HepG2 (cell line): ENCODE measurements at regions not wholly inside any gene's neighbourhood (a gene's known extent, or its start where the extent isn't known, plus 50 kb on each side); places are given as distances from the start of the nearest gene placed in this dataset.

Source experiments
- ATAC-seq: fragments of 200-7000 bp; cut with Tn5 transposase; 3 replicates; pipeline ENCODE4 v1.9.1; 2020; ENCODE audit warnings: mild to moderate bottlenecking, moderate library complexity
- BruUV-seq: library from RNA; stranded (reverse); fragments of 400-500 nt; replicated peaks from 2 replicates; lab custom pipeline; 2021; lab: Mats Ljungman, UMichigan
- CTCF ChIA-PET: fragments of 300-600 bp; formaldehyde crosslinking; extraction: SDS; loops from one replicate; lab custom pipeline; 2021; ENCODE audit warnings: low total read pairs, inconsistent platforms, low intra/inter-chr PET ratio; lab: Yijun Ruan, JAX
- POLR2A ChIA-PET: fragments of 350-600 bp; sonication (Branson Sonifier 250); formaldehyde crosslinking; loops from one replicate; lab custom pipeline; 2020; ENCODE audit warnings: antibody characterized with exemption, inconsistent platforms; lab: Yijun Ruan, JAX
- DNase-seq: peaks from one replicate; pipeline ENCODE4 v3.0.0-alpha.2; 2015; ENCODE audit warnings: low spot score
- FAIRE-seq: peaks from 3 replicates; lab custom pipeline; 2011; peaks lifted over from hg19 to GRCh38; lab: Jason Lieb, UNC
- H2AFZ ChIP-seq: one replicate; pipeline ENCODE4 v1.6.1; 2011; ENCODE audit warnings: low read length, inconsistent platforms
- H3K27ac ChIP-seq: fragments of 300-600 bp; 3 replicates; pipeline ENCODE4 v1.8.0; 2011; ENCODE audit warnings: mixed run types, mild to moderate bottlenecking, mixed read lengths, low read length, inconsistent platforms; ENCODE audit not compliant: insufficient read depth; ENCODE audit errors: extremely low read length
- H3K27me3 ChIP-seq, 2 experiments: fragments of 200-600 bp in 1 of 2; 2 replicates in 1 of 2; 3 replicates in 1 of 2; pipeline versions ENCODE4 v1.6.0 to v1.8.0; 2011; ENCODE audit warnings: low read length in 2 of 2, mild to moderate bottlenecking in 2 of 2, moderate library complexity in 2 of 2, inconsistent platforms in 1 of 2; ENCODE audit not compliant: insufficient read depth in 2 of 2, control insufficient read depth in 1 of 2
- H3K36me3 ChIP-seq, 2 experiments: fragments of 200-600 bp in 1 of 2; replicated peaks in 1 of 2; 2 replicates in 1 of 2; 3 replicates in 1 of 2; pipeline versions ENCODE4 v1.5.1 to v1.8.0; 2011; ENCODE audit warnings: low read length in 2 of 2, inconsistent platforms in 1 of 2; ENCODE audit not compliant: insufficient read depth in 2 of 2, control insufficient read depth in 1 of 2
- H3K4me1 ChIP-seq: 2 replicates; pipeline ENCODE4 v1.5.1; 2012; ENCODE audit warnings: low read length, inconsistent platforms; ENCODE audit not compliant: insufficient read depth
- H3K4me2 ChIP-seq: 2 replicates; pipeline ENCODE4 v1.6.0; 2011; ENCODE audit warnings: low read depth, low read length, inconsistent platforms
- H3K4me3 ChIP-seq, 3 experiments: fragments of 200-600 bp in 1 of 3; sonication (generic), shearing (Covaris generic) in 1 of 3; replicated peaks in 1 of 3; 2 replicates each; pipeline ENCODE4 v1.5.1; 2011 to 2016; ENCODE audit warnings: low read length in 3 of 3, inconsistent platforms in 2 of 3, low read depth in 2 of 3, mild to moderate bottlenecking in 2 of 3, control low read depth in 1 of 3, mixed read lengths in 1 of 3; ENCODE audit not compliant: insufficient read depth in 1 of 3
- H3K79me2 ChIP-seq: one replicate; pipeline ENCODE4 v1.6.1; 2011; ENCODE audit warnings: low read length, inconsistent platforms; ENCODE audit not compliant: insufficient read depth
- H3K9ac ChIP-seq: 2 replicates; pipeline ENCODE4 v1.6.0; 2011; ENCODE audit warnings: mild to moderate bottlenecking, low read depth, low read length, inconsistent platforms; ENCODE audit not compliant: insufficient read depth
- H3K9me3 ChIP-seq: 2 replicates; pipeline ENCODE4 v1.5.1; 2012; ENCODE audit warnings: mild to moderate bottlenecking, low read length
- H4K20me1 ChIP-seq: 2 replicates; pipeline ENCODE4 v1.6.0; 2011; ENCODE audit warnings: inconsistent platforms, mild to moderate bottlenecking, low read length, moderate library complexity; ENCODE audit not compliant: insufficient read depth
- BCL6 ChIP-seq: IDR thresholded peaks from 2 replicates; pipeline ENCODE4 v1.6.1; 2016; ENCODE audit warnings: missing genetic modification reagents, missing compliant biosample characterization
- HNRNPL ChIP-seq: fragments of 200-400 bp; formaldehyde crosslinking; IDR thresholded peaks from 2 replicates; pipeline ENCODE4 v1.6.1; 2017; ENCODE audit warnings: mild to moderate bottlenecking, low read depth, low read length
- JUND ChIP-seq: sonication (generic); formaldehyde crosslinking; IDR thresholded peaks from 2 replicates; pipeline ENCODE4 v1.8.0; 2022; ENCODE audit warnings: mild to moderate bottlenecking, missing genetic modification reagents
- STAG1 ChIP-seq: sonication (generic); formaldehyde crosslinking; IDR thresholded peaks from 2 replicates; pipeline ENCODE4 v1.4.0; 2020; ENCODE audit warnings: missing genetic modification reagents
- ZNF768 ChIP-seq: sonication (generic); formaldehyde crosslinking; IDR thresholded peaks from 2 replicates; pipeline ENCODE4 v1.4.0; 2020; ENCODE audit warnings: missing genetic modification reagents
- WGBS: methylation state at CpG from one replicate; pipeline ENCODE4 v1.1.6; 2017; ENCODE audit warnings: low lambda C conversion rate; 5-methylcytosine and 5-hydroxymethylcytosine counted together
- in situ Hi-C: cut with HindIII; loops from 2 replicates; pipeline ENCODE4 v1.10.0; 2017; ENCODE audit warnings: low pct_unique_long_range_greater_than_20kb; ENCODE audit not compliant: extremely low pct_ligation_motif_present
- intact Hi-C: fragments of 100-400 bp; cut with micrococcal nuclease; formaldehyde crosslinking; loops from one replicate; pipeline ENCODE4 v1.10.0; 2022; ENCODE audit not compliant: unreplicated experiment

DNA sequence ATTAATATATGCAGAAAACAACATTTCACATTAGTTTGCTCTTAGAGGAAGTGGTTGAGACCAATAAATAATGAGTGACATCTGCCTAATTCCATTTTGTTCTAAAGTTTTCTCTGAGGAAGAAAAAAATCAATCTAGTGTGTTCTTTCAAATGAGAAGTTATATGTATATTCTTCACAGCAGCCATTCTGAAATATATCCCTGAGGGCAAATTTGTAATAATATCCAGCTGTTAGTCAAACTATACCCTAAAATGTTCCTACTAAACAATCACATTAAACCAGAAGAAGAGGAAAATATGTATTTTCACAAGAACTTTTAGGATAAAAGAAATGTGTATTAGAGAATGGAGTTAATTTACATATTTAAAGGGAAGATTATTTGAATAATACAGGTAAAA lies 375.1 kb upstream of the CDH19 start:
- no peak overlapping the region for H3K4me2 ChIP-seq
- in situ Hi-C loops (no loop called here), intact Hi-C loops (no loop called here)
- H3K4me1 ChIP-seq, result no peaks in the 10 kb centered on the region
- no peak overlapping the region for H3K27ac ChIP-seq
- ATAC-seq, result no peak
- no peaks in the 10 kb centered on the region for H3K27me3 ChIP-seq
- no peak for DNase-seq
- no peaks in the 10 kb centered on the region for H3K79me2 ChIP-seq
- no peaks in the 10 kb centered on the region for H3K9me3 ChIP-seq
- no peak overlapping the region for H3K4me3 ChIP-seq
- no peak overlapping the region for H2AFZ ChIP-seq
- no peak for TF ChIP-seq HNRNPL
- H3K9ac ChIP-seq, result no peak overlapping the region
- no peak for FAIRE-seq
- BruUV-seq, result no TSS peak
- ChIA-PET CTCF (no interaction called here), POLR2A (no interaction called here)
- H4K20me1 ChIP-seq, result no peaks in the 10 kb centered on the region
- H3K36me3 ChIP-seq, result no peaks in the 10 kb centered on the region

DNA sequence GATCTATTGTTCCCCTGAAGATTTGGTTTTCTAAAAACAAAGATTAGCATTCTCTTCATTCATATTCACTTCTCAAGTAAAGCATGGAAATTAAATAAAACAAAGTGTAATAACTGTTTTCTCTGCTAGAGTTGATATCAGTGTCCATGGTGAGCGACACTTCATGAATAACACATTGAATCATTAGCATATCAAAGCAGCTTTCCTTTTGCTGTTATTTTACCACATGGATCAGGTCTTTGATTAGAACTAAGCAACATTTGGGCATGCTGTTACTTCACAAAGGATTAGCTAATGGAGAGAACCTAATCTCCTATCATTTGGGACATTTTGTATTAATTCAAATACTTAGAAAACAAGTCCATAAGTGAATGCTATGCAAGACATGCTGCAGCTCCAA lies 368.8 kb upstream of the CDH19 start:
- no peaks in the 10 kb centered on the region for H3K27me3 ChIP-seq
- H3K36me3 ChIP-seq, result no peaks in the 10 kb centered on the region
- in situ Hi-C loops, result no loop called here
- no peaks in the 10 kb centered on the region for H3K79me2 ChIP-seq
- FAIRE-seq (no peak), DNase-seq (no peak), ATAC-seq (no peak)
- no peak overlapping the region for H3K27ac ChIP-seq
- no peaks in the 10 kb centered on the region for H3K4me1 ChIP-seq
- intact Hi-C loops, result no loop called here
- POLR2A ChIA-PET, result no interaction called here
- H3K4me2 ChIP-seq, result no peak overlapping the region
- no peaks in the 10 kb centered on the region for H3K9me3 ChIP-seq
- H3K4me3 ChIP-seq, result no peak overlapping the region
- CTCF ChIA-PET, result no interaction called here
- no peak overlapping the region for H3K9ac ChIP-seq
- TF ChIP-seq ZNF768, result no peak
- no peak for TF ChIP-seq STAG1
- no peak for TF ChIP-seq BCL6 (CRISPR knock-in tag)
- TF ChIP-seq JUND, result no peak
- 0% methylated on average over 1 of the region's 1 CpG for WGBS
- H2AFZ ChIP-seq, result no peak overlapping the region
- no TSS peak for BruUV-seq
- no peaks in the 10 kb centered on the region for H4K20me1 ChIP-seq
